Left kidney (tissue), 1 donor: ENCODE measurements at regions not wholly inside any gene's neighbourhood (a gene's known extent, or its start where the extent isn't known, plus 50 kb on each side); places are given as distances from the start of the nearest gene placed in this dataset.
A peak's percentile ranks its signal among the peaks of the same experiment; 100 is the strongest.
"Not testable (repeated sequence)": the region's sequence is repeated elsewhere in the genome, so short reads cannot be mapped to it uniquely, and the experiment has no call there.

Experiments used
- DNase-seq: peaks from one replicate; pipeline ENCODE4 v3.0.0-alpha.2; 2013

- DNase-seq = no peak
Measured at GRCh38 chr1:118828038-118828437, 160.1 kb downstream of the TBX15 start.

DNA sequence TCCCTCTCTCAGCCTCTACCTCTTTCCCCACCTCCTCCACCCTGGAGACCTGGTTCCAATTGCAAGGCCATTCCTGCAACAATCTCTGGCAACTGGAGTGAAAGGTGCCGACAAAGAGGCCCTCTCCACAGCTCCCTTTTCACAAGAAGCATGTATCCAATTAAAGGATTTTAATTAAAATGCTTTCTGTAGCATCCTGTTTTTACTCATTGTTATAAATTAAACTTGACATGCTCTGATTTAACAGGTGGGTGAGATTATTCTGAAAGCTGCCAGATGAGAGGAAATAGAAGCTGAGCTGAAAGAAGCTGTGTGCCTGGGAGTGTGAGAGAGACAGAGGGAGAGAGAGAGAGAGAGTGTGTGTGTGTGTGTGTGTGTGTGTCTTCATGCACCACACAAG, 160.5 kb downstream of the TBX15 start:
- peak; percentile 17 for DNase-seq

DNA sequence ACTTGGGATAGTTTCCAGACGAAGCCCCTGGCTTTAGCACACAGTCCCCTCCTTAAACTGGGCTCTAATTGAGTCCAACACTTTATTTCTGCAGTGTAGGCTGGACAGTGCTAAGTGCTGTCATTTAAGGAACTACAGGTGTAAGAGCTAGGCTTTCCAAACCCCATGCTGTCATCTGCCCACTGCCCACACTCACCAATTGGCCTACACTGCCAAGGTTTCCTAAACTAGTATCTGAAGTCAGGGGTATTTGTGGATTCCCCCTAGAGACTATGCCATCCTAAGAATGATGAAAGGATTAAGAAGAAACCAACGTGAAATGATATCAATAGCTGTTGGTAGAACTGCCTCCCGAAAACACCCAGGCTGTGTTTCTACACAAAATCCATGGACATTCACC, 160.9 kb downstream of the TBX15 start:
- no peak for DNase-seq

DNA sequence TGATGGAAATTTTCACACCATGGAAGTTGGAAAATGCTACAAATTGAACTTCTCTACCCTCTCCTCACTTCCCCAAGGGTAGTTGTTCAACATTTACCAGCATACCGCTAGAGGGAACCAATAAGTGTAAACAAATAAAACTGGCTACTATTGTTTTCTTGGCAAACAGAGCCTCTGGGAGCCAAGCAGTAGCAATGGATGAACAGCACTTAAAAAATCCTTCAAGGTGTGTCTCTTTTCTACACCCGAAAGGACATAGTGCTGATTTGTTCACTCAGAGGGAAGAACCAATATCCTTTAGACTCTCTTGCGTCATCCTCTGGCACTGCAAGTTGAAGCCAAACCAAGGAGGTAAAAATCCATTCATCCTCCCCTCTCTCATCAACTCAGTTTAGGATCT, 161.5 kb downstream of the TBX15 start:
- no peak for DNase-seq

DNA sequence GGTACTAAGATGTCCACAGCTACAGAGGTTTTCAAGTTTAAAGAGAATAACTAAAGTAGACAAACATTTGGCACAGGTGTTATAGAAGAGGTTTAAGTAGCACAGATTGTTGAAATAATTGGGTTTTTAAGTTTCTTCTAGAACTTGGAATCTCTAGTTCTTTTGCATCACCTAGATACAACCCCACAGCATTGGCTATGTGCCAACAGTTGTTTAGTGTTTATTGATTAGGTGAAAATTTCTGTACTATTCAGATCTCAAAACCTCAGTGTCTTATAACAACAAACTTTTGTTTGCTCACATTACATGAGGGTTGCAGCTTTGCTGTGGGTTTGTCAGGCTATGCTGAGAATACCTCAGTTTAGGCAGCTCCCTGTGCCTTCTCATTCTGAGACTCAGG, 162.5 kb downstream of the TBX15 start:
- DNase-seq = no peak

- DNase-seq = no peak
Measured at GRCh38 chr1:118821801-118822200, 166.3 kb downstream of the TBX15 start.

DNA sequence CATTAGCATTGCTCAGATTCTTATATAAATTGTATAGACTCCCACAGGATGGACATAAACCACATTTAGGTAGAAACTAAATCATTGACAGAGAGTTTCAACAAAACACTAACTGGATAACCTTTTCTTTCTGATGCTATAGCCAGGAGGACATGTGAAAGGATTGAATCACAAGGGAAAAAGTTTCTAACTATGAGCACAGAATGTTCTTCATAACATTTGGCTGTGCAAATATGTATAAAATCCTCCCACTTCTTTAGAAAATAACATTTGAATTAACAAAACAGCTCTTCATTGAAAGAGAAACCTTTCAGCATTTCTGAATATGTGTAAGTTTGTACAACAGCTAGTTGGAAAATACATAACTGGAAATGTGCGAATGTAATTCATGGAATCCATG, 167.3 kb downstream of the TBX15 start:
- DNase-seq = no peak

- DNase-seq = no peak
Measured at GRCh38 chr1:118815909-118816308, 172.2 kb downstream of the TBX15 start.

DNA sequence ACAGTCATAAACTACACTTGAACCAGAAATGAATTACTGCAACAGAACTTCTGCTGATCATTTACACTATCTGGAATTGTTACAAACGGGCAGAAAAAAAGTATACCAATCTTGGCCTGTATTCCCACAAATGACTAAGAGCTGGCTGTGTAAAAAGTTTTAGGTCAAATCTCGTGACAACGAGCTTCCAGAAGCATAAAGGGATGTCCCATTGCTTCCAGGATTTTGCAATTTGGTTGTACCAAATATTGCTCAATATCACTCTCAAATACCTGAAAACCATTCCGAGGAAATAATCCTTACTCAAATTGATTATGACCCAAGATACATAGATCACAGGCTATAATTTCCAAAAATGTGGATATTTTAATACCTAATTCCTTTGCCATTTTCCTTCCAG, 175.6 kb downstream of the TBX15 start:
- no peak for DNase-seq

DNA sequence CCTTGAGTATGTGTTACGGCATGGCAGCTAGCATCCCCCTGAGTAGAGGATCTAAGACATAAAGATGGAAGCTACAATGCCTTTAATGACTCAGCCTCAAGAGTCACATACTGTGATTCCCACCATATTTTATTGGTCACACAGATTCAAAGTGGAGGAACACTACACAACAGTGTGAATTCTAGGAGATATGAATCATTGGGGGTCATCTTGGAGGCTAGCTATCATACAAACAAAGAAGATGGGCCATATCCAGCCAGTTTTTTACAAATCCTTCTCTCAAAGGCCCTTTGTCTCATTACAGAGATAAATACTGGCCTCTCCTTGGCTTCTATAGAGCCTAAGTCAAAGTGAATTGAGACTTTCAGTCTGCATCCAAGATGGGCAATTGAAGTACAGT, 177.0 kb downstream of the TBX15 start:
- DNase-seq = no peak

DNA sequence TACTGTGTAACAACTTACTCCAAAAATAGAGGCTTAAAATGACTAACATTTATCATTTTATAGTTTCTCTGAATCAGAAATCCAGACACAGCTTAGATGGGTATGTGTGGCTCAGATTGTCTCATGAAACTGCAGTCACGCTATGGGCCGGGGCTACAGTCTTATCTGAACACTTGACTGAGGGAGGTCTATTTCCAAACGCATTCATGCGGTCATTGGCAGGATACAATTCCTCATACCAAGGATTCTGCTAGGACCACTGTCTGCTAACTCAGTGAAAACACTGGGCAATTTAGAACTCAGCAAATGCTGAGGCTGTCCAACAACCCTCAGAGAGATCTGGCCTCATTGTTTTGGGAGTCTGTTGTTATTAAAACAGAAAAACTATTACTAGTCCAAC, 178.6 kb downstream of the TBX15 start:
- DNase-seq = no peak

DNA sequence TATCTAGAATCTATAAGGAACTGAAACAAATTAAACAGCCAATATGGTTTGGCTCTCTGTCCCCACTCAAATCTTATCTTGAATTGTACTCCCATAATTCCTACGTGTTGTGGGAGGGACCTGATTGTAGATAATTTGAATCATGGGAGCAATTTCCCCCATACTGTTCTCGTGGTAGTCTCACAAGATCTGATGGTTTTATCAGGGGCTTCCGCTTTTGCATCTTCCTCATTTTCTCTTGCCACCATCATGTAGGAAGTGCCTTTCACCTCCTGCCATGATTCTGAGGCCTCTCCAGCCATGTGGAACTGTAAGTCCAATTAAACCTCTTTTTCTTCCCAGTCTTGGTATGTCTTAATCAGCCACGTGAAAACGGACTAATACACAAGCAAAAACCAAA, 185.0 kb downstream of the TBX15 start:
- not testable (repeated sequence) for DNase-seq

GRCh38 chr1:118791094-118791691, 196.9 kb downstream of the TBX15 start:
- DNase-seq = no peak

GRCh38 chr1:118788463-118788862, 199.7 kb downstream of the TBX15 start:
- peak; percentile 52 for DNase-seq

DNA sequence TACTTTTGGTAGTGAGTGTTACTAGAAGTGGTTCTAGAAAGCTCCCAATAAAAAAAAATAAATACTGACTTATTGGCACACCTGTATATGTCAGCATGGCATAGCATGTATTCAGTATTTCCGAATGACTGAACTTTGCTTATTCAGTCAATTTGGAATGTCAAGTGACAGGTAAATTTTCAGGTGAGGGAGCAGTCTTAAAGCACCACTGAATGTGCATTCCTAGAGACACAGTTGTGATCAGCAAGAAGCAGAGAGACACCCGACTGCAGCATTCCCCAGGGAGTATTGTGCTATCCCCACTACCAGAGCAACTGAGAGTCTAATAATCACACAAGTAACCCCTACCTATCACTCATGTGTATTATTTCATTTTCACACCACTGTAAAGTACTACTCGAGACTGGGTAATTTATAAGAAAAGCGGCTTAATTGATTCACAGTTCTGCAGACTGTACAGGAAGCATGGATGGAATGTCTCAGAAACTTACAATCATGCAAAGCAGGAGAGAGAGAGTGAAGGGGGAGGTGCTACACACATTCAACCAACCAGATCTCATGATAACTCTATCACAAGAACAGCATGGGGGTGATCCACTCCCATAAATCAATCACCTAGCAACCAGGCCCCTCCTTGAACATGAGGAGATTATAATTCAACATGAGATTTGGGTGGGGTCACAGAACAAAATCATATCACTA, 201.5 kb downstream of the TBX15 start:
- DNase-seq = no peak

GRCh38 chr1:118785246-118785645, 202.9 kb downstream of the TBX15 start:
- no peak for DNase-seq

- no peak for DNase-seq
Measured at GRCh38 chr1:118783095-118783758, 204.9 kb downstream of the TBX15 start.

GRCh38 chr1:118773656-118774055, 214.5 kb downstream of the TBX15 start:
- DNase-seq = no peak

GRCh38 chr1:118767971-118768370, 220.2 kb downstream of the TBX15 start:
- DNase-seq = no peak

- no peak for DNase-seq
Measured at GRCh38 chr1:118753976-118754375, 234.2 kb downstream of the TBX15 start.

- DNase-seq = no peak
Measured at GRCh38 chr1:118751166-118751565, 237.0 kb downstream of the TBX15 start.

DNA sequence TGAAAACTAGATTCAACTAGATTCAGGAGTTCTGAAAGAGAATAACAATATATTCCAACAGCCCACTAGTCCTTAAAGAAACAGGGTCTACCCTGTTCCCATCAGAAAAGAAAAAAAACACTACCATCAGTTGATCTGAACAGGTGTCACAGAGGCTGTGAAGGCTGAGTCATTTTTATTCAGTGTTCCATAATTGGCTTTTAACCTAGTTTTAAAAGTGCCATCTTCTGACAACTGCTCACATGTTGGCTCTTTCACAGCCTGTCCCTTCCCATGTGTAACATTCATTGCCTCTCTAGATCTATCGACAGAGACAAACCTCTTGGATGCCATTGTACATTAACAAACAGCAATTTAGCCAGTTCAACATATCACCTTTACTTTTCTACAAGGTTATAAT, 243.7 kb downstream of the TBX15 start:
- no peak for DNase-seq

DNA sequence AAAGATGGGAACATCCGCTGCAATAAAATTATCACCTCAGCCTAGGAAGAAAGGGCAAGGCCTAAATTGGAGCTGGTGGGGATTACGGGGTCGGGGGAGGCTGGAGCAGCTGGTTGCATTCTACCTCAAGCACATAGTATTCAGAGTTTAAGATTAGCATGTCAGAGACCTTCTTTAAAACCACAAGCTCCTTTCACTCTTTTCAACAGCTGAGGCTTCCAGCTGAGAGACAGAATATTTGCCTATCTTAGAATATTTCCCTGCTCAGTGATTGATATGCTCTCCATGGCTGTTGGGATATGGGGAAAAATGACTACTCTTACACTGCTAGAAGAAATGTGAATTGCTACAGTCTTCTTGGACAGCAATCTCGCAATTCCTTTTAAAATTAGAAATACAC, 248.6 kb downstream of the TBX15 start:
- no peak for DNase-seq

DNA sequence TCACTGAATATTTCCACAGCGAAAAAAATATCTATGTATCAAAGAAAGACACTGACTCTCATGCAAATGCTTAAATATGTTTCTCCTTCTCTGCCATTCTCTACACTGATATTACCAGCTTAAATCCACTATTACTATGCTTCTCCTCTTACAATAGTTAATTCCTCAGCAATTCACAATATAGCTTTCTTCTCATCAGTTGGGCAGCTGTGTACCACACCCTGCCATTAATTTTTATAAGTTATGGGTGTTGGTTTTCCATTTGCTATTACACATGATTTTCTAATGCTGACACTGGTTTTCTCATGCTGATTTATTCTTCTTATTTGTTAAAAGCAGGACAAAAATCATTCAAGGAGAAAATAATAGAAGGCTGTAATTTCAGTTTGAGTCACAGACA, 251.8 kb downstream of the TBX15 start:
- no peak for DNase-seq
